Coronary artery (tissue), 2 donors: ENCODE measurements at regions not wholly inside any gene's neighbourhood (a gene's known extent, or its start where the extent isn't known, plus 50 kb on each side); places are given as distances from the start of the nearest gene placed in this dataset.

Experiments
- DNase-seq: peaks from one replicate; pipeline ENCODE4 v3.0.0-alpha.2; 2017; ENCODE audit warnings: low spot score
- H3K27ac ChIP-seq, 2 donors: fragments of 200-600 bp; sonication (generic); one replicate each; pipeline ENCODE4 v1.5.1; 2016 to 2019
- H3K4me3 ChIP-seq: fragments of 200-600 bp; sonication (generic); 2 replicates; pipeline ENCODE4 v1.5.1; 2016; ENCODE audit warnings: mild to moderate bottlenecking, moderate library complexity
- TF ChIP-seq, protein P1 (sequence below): fragments of 200-600 bp; sonication (generic); IDR thresholded peaks from one replicate; pipeline ENCODE4 v1.5.1; 2019; ENCODE audit warnings: antibody characterized with exemption

GRCh38 chr2:187826023-187826422 lies 271.8 kb upstream of the TFPI start:
- TF ChIP-seq, protein P1, sequence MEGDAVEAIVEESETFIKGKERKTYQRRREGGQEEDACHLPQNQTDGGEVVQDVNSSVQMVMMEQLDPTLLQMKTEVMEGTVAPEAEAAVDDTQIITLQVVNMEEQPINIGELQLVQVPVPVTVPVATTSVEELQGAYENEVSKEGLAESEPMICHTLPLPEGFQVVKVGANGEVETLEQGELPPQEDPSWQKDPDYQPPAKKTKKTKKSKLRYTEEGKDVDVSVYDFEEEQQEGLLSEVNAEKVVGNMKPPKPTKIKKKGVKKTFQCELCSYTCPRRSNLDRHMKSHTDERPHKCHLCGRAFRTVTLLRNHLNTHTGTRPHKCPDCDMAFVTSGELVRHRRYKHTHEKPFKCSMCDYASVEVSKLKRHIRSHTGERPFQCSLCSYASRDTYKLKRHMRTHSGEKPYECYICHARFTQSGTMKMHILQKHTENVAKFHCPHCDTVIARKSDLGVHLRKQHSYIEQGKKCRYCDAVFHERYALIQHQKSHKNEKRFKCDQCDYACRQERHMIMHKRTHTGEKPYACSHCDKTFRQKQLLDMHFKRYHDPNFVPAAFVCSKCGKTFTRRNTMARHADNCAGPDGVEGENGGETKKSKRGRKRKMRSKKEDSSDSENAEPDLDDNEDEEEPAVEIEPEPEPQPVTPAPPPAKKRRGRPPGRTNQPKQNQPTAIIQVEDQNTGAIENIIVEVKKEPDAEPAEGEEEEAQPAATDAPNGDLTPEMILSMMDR = no peak
- Histone ChIP-seq H3K27ac (no peak overlapping the region), H3K4me3 (no peak overlapping the region)
- DNase-seq = no peak

- Histone ChIP-seq H3K27ac (no peak overlapping the region), H3K4me3 (no peak overlapping the region)
- DNase-seq = no peak
- TF ChIP-seq, protein P1 = no peak
Observed at GRCh38 chr2:187834787-187835186, 280.6 kb upstream of the TFPI start.

DNA sequence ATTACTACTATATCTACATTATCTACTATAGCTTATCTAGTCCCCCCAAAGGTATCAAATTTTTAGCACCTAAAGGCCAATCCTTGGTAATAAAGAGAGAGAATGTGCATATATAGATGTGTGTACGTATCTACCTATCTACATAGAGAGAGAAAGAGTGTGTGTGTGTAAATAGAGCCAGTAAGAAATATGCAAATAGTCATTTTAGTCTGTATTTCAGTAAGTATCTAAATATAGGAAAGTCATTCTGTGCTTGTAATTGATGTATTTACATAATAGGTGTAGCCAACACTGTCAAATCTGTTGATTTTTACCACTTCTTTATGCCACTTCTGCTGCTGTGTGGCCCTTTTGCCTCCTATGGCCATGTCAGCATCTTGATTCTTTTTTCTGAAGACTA lies 284.5 kb upstream of the TFPI start:
- DNase-seq = no peak
- TF ChIP-seq, protein P1 = no peak
- Histone ChIP-seq H3K27ac (no peak overlapping the region), H3K4me3 (no peak overlapping the region)

DNA sequence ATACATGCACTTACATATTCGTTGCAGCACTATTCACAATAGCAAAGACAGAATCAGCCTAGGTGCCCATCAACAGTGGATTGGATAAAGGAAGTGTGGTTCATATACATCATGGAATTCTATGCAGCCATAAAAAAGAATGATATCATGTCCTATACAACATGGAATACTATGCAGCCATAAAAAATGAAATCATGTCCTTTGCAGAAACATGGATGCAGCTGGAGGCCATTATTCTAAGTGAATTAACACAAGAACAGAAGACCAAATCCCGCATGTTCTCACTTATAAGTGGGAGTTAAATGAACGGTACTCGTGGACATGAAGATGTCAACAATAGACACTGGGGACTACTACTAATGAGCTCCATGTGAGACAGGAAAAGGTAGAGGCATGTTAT lies 288.1 kb upstream of the TFPI start:
- no peak for DNase-seq
- Histone ChIP-seq H3K27ac (no peak overlapping the region), H3K4me3 (no peak overlapping the region)
- TF ChIP-seq, protein P1 = no peak

- no peak overlapping the region for H3K4me3 ChIP-seq
- H3K27ac ChIP-seq = no peak overlapping the region
- no peak for DNase-seq
- TF ChIP-seq, protein P1 = peak; percentile 45
Observed at GRCh38 chr2:187842978-187843847, 289.0 kb upstream of the TFPI start.

GRCh38 chr2:187847245-187848208 lies 293.3 kb upstream of the TFPI start:
- TF ChIP-seq, protein P1 = no peak
- DNase-seq = no peak
- H3K27ac ChIP-seq = no peak overlapping the region

More at GRCh38 chr2:187847245-187848208, 293.3 kb upstream of the TFPI start:
- no peak overlapping the region for H3K4me3 ChIP-seq
